D721Med (cell line): ENCODE measurements at regions not wholly inside any gene's neighbourhood (a gene's known extent, or its start where the extent isn't known, plus 50 kb on each side); places are given as distances from the start of the nearest gene placed in this dataset.

Experiments
- DNase-seq: peaks from one replicate; pipeline ENCODE4 v3.0.0; 2011; ENCODE audit warnings: low spot score; ENCODE audit not compliant: insufficient read length
- FAIRE-seq: peaks from 2 replicates; lab custom pipeline; 2011; peaks lifted over from hg19 to GRCh38; lab: Jason Lieb, UNC
- CTCF ChIP-seq: IDR thresholded peaks from 2 replicates; pipeline ENCODE4 v1.5.1; 2012; ENCODE audit warnings: mild to moderate bottlenecking, control low read depth; ENCODE audit not compliant: insufficient read depth; ENCODE audit errors: missing control alignments

- FAIRE-seq (no peak), DNase-seq (no peak)
- TF ChIP-seq CTCF: no peak
Measured at GRCh38 chr6:111958534-111958933, 85.3 kb upstream of the FYN start.

GRCh38 chr6:111959766-111960165 lies 86.5 kb upstream of the FYN start:
- FAIRE-seq: no peak
- TF ChIP-seq CTCF: no peak
- DNase-seq: no peak

- TF ChIP-seq CTCF: no peak
- no peak for FAIRE-seq
- DNase-seq: no peak
Measured at GRCh38 chr6:111967131-111967530, 86.8 kb upstream of the CCN6 start.

- TF ChIP-seq CTCF: no peak
- no peak for FAIRE-seq
- DNase-seq: no peak
Measured at GRCh38 chr6:111970426-111970825, 83.5 kb upstream of the CCN6 start.

GRCh38 chr6:111971181-111971841 lies 82.6 kb upstream of the CCN6 start:
- no peak for DNase-seq
- no peak for TF ChIP-seq CTCF
- no peak for FAIRE-seq

GRCh38 chr6:111971866-111972532 lies 81.9 kb upstream of the CCN6 start:
- TF ChIP-seq CTCF: no peak
- FAIRE-seq (no peak), DNase-seq (no peak)

- DNase-seq: no peak
- no peak for FAIRE-seq
- no peak for TF ChIP-seq CTCF
Measured at GRCh38 chr6:111972745-111973117, 81.2 kb upstream of the CCN6 start.
